ENCODE measurements at regions not wholly inside any gene's neighbourhood (a gene's known extent, or its start where the extent isn't known, plus 50 kb on each side); places are given as distances from the start of the nearest gene placed in this dataset.

GRCh38 chr2:234840336-234840735 is 111.5 kb upstream of the SH3BP4 start:
- no peak for TF ChIP-seq CTCF (conservative IDR thresholded peaks at IDR 0.05; ENCODE audit: low read depth, low read length)
- no peak for TF ChIP-seq EZH2 (IDR thresholded peaks at IDR 0.05; ENCODE audit: low read length, unreplicated experiment)
- TF ChIP-seq EZH2phosphoT487 (IDR thresholded peaks at IDR 0.05; ENCODE audit: borderline replicate concordance, low read length), result no peak
